Body of pancreas (tissue), 4 donors: ENCODE measurements at regions not wholly inside any gene's neighbourhood (a gene's known extent, or its start where the extent isn't known, plus 50 kb on each side); places are given as distances from the start of the nearest gene placed in this dataset.

Experiments used
- ATAC-seq: fragments of 150-250 bp; one replicate; pipeline ENCODE4 v1.9.1; 2016
- DNase-seq, 4 donors: peaks; one replicate each; pipeline ENCODE4 v3.0.0-alpha.2; 2019
- H3K27ac ChIP-seq, 4 donors: fragments of 200-600 bp; sonication (generic); 1 replicate in 3 of 4; 2 replicates in 1 of 4; pipeline versions ENCODE4 v1.5.1 to v1.6.1; 2016 to 2019; ENCODE audit warnings: mild to moderate bottlenecking in 1 of 4, mixed read lengths in 1 of 4, moderate library complexity in 1 of 4
- H3K27me3 ChIP-seq, 2 donors: fragments of 200-600 bp; sonication (generic); one replicate each; pipeline ENCODE4 v1.6.0; 2016; ENCODE audit warnings: mild to moderate bottlenecking in 1 of 2
- H3K36me3 ChIP-seq, 2 donors: fragments of 200-600 bp; sonication (generic); replicated peaks in 1 of 2; 2 replicates each; pipeline ENCODE4 v1.5.1; 2016; ENCODE audit warnings: low read depth in 2 of 2; ENCODE audit not compliant: insufficient read depth in 1 of 2
- H3K4me1 ChIP-seq: fragments of 200-600 bp; sonication (generic); one replicate; pipeline ENCODE4 v1.6.0; 2016
- H3K4me3 ChIP-seq, 2 donors: fragments of 200-600 bp; sonication (generic); 1 replicate in 1 of 2; 2 replicates in 1 of 2; pipeline ENCODE4 v1.5.1; 2016 to 2019
- H3K9me3 ChIP-seq, 3 donors: fragments of 200-600 bp; sonication (generic); 1 replicate in 2 of 3; 2 replicates in 1 of 3; pipeline ENCODE4 v1.5.1; 2016
- POLR2A ChIP-seq, 3 donors: fragments of 450-650 bp; IDR thresholded peaks; one replicate each; pipeline ENCODE4 v1.6.1; 2016; ENCODE audit warnings: antibody characterized with exemption in 3 of 3, mild to moderate bottlenecking in 2 of 3
- WGBS, 2 donors: methylation state at CpG; one replicate each; pipeline ENCODE4 v1.1.5; 2017; 5-methylcytosine and 5-hydroxymethylcytosine counted together
- intact Hi-C: fragments of 100-400 bp; cut with DNase I; formaldehyde crosslinking; loops from one replicate; pipeline ENCODE4 v1.15.1; 2023
- TF ChIP-seq, protein P1 (sequence below), 7 experiments: fragments of 450-650 bp in 4 of 7; fragments of 200-600 bp in 3 of 7; sonication (generic) in 3 of 7; IDR thresholded peaks; one replicate each; pipeline ENCODE4 v1.5.1; 2016 to 2019; ENCODE audit warnings: antibody characterized with exemption in 7 of 7

- Histone ChIP-seq H3K27ac (no peak overlapping the region), H3K36me3 (no peaks in the 10 kb centered on the region), H3K4me3 (no peak overlapping the region), H3K27me3 (no peaks in the 10 kb centered on the region), H3K9me3 (no peaks in the 10 kb centered on the region), H3K4me1 (no peaks in the 10 kb centered on the region)
- WGBS, 2 donors: 55 to 68% methylated on average over 2 of the region's 2 CpGs
- intact Hi-C loops: no loop called here
- TF ChIP-seq, protein P1, sequence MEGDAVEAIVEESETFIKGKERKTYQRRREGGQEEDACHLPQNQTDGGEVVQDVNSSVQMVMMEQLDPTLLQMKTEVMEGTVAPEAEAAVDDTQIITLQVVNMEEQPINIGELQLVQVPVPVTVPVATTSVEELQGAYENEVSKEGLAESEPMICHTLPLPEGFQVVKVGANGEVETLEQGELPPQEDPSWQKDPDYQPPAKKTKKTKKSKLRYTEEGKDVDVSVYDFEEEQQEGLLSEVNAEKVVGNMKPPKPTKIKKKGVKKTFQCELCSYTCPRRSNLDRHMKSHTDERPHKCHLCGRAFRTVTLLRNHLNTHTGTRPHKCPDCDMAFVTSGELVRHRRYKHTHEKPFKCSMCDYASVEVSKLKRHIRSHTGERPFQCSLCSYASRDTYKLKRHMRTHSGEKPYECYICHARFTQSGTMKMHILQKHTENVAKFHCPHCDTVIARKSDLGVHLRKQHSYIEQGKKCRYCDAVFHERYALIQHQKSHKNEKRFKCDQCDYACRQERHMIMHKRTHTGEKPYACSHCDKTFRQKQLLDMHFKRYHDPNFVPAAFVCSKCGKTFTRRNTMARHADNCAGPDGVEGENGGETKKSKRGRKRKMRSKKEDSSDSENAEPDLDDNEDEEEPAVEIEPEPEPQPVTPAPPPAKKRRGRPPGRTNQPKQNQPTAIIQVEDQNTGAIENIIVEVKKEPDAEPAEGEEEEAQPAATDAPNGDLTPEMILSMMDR (IDR thresholded peaks at IDR 0.05): no peak
- TF ChIP-seq POLR2A (IDR thresholded peaks at IDR 0.05): no peak
- ATAC-seq (no peak), DNase-seq (no peak)
Measured at GRCh38 chr4:167966143-167966542, 126.2 kb upstream of the ANXA10 start.

DNA sequence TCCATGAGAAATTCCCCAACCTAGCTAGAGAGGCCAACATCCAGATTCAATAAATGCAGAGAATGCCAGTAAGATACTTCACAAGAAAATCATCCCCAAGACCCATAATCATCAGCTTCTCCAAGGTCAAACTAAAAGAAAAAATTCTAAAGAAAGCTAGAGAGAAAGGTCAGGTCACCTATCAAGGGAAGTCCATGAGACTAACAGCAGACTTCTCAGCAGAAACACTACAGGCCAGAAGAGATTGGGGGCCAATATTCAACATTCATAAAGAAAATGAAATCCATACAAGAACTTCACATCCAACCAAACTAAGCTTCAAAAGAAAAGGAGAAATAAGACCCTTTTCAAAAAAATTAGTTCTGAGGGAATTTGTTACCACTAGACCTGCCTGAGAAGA, 118.8 kb upstream of the ANXA10 start:
- H3K4me3 ChIP-seq: no peak overlapping the region
- intact Hi-C loops: no loop called here
- no peak for ATAC-seq
- no peak overlapping the region for H3K27ac ChIP-seq
- no peaks in the 10 kb centered on the region for H3K9me3 ChIP-seq
- DNase-seq: no peak
- no peaks in the 10 kb centered on the region for H3K4me1 ChIP-seq
- TF ChIP-seq POLR2A (IDR thresholded peaks at IDR 0.05): no peak
- TF ChIP-seq, protein P1 (IDR thresholded peaks at IDR 0.05): no peak
- no peaks in the 10 kb centered on the region for H3K27me3 ChIP-seq
- H3K36me3 ChIP-seq: no peaks in the 10 kb centered on the region

DNA sequence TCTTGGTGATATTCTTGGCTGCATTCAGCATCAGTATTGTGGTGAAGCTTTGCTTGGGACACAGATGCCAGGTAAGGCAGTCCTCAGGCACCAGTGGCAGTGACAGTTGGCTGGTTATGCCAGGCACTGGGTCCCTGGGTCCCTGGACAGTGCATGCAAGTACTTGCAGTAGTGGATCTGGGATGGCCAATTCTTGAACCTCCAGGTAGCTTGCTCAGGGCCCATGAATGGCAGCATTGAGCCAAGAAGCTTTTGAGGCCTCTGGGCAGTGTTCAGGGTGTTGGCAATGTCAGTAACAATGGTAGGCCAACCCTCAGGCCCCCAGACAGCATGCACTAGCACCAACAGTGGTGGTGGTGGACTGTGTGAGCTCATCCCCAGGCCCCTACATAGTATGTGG, 106.8 kb upstream of the ANXA10 start:
- DNase-seq (no peak), ATAC-seq (no peak)
- H3K9me3 ChIP-seq: no peaks in the 10 kb centered on the region
- H3K4me1 ChIP-seq: no peaks in the 10 kb centered on the region
- no peak for TF ChIP-seq POLR2A (IDR thresholded peaks at IDR 0.05)
- TF ChIP-seq, protein P1 (IDR thresholded peaks at IDR 0.05): no peak
- no peaks in the 10 kb centered on the region for H3K27me3 ChIP-seq
- H3K36me3 ChIP-seq: no peaks in the 10 kb centered on the region
- intact Hi-C loops: no loop called here
- no peak overlapping the region for H3K27ac ChIP-seq
- H3K4me3 ChIP-seq: no peak overlapping the region

- TF ChIP-seq, protein P1 (IDR thresholded peaks at IDR 0.05): no peak
- no peak for TF ChIP-seq POLR2A (IDR thresholded peaks at IDR 0.05)
- Histone ChIP-seq H3K4me1 (no peaks in the 10 kb centered on the region), H3K4me3 (no peak overlapping the region), H3K27me3 (no peaks in the 10 kb centered on the region), H3K36me3 (no peaks in the 10 kb centered on the region), H3K9me3 (no peaks in the 10 kb centered on the region), H3K27ac (no peak overlapping the region)
- intact Hi-C loops: no loop called here
- DNase-seq (no peak), ATAC-seq (no peak)
- 80 to 93% methylated on average over 2 to 3 of the region's 3 CpGs for WGBS, 2 donors
Measured at GRCh38 chr4:167986044-167986443, 106.3 kb upstream of the ANXA10 start.

DNA sequence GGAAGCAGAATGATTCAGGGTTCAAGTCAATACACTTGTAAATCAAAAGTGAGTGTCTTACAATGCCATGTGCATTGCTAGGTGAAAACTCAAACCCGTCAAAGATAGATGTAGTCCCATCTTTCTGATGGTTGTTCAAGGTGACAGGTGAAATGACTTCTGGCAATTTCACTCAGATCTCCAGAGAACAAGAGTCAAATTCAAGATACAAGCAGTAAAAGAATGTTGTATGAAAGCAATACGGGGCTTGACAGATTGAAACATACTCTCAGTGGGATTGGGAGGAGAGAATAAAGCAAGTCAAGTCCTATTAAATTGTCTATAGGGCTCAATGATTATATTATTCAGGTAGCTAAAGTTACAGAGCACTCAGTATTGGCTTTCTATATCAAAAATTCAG, 105.1 kb upstream of the ANXA10 start:
- WGBS, 2 donors: 61 to 69% methylated on average over 2 of the region's 2 CpGs
- no peak for TF ChIP-seq POLR2A (IDR thresholded peaks at IDR 0.05)
- TF ChIP-seq, protein P1 (IDR thresholded peaks at IDR 0.05): no peak
- H3K4me3 ChIP-seq: no peak overlapping the region
- intact Hi-C loops: no loop called here
- DNase-seq (no peak), ATAC-seq (no peak)
- H3K27ac ChIP-seq: no peak overlapping the region
- no peaks in the 10 kb centered on the region for H3K9me3 ChIP-seq
- H3K4me1 ChIP-seq: no peaks in the 10 kb centered on the region
- H3K27me3 ChIP-seq: no peaks in the 10 kb centered on the region
- no peaks in the 10 kb centered on the region for H3K36me3 ChIP-seq
